AG09319 (cell line): ENCODE measurements at regions not wholly inside any gene's neighbourhood (a gene's known extent, or its start where the extent isn't known, plus 50 kb on each side); places are given as distances from the start of the nearest gene placed in this dataset.

Source experiments
- DNase-seq: peaks from one replicate; pipeline ENCODE4 v3.0.0-alpha.2; 2010; ENCODE audit warnings: low read depth; ENCODE audit errors: extremely low read depth
- TF ChIP-seq, protein P1 (sequence below): IDR thresholded peaks from 2 replicates; pipeline ENCODE4 v1.5.1; 2011; ENCODE audit warnings: low read depth, mild to moderate bottlenecking, inconsistent platforms, low read length, moderate library complexity

DNA sequence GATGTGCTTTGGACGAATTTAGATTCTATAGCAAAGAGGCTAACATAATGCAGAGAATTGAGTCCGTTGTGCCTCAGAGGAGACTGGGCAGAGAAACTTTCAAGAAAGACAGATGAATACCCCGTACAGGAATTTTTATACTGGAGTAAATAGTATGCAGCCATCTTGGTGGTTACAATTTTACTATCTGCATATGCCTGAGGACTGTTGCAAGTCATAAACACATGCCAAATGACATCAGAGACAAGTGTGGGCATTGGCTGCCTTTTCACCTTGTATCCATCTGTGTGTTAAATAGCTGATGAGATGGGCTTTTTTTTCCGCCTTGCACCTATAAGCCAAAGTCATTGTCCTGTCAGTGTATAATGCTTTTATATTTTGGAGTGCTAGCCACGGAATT lies 267.5 kb upstream of the SP4 start:
- DNase-seq: no peak
- TF ChIP-seq, protein P1, sequence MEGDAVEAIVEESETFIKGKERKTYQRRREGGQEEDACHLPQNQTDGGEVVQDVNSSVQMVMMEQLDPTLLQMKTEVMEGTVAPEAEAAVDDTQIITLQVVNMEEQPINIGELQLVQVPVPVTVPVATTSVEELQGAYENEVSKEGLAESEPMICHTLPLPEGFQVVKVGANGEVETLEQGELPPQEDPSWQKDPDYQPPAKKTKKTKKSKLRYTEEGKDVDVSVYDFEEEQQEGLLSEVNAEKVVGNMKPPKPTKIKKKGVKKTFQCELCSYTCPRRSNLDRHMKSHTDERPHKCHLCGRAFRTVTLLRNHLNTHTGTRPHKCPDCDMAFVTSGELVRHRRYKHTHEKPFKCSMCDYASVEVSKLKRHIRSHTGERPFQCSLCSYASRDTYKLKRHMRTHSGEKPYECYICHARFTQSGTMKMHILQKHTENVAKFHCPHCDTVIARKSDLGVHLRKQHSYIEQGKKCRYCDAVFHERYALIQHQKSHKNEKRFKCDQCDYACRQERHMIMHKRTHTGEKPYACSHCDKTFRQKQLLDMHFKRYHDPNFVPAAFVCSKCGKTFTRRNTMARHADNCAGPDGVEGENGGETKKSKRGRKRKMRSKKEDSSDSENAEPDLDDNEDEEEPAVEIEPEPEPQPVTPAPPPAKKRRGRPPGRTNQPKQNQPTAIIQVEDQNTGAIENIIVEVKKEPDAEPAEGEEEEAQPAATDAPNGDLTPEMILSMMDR: no peak

DNA sequence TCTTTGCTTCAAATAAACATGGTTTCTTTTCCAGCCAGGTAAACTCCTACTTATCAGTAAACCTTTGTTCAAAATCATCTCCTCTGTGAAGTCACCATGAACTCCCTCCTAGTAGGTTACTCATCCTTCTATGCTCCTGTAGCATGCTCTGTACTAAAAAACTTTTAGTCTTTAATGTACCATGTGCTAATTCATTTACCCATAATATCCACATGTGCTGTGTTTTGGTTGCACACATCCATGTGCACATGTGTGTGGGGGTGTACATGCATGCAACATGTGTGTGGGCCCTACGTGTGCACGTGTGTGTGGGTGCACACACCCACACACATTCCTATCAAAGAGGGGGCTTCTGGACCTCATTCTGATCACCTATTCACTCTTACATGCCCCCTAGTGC lies 259.9 kb upstream of the SP4 start:
- no peak for DNase-seq
- TF ChIP-seq, protein P1: no peak

DNA sequence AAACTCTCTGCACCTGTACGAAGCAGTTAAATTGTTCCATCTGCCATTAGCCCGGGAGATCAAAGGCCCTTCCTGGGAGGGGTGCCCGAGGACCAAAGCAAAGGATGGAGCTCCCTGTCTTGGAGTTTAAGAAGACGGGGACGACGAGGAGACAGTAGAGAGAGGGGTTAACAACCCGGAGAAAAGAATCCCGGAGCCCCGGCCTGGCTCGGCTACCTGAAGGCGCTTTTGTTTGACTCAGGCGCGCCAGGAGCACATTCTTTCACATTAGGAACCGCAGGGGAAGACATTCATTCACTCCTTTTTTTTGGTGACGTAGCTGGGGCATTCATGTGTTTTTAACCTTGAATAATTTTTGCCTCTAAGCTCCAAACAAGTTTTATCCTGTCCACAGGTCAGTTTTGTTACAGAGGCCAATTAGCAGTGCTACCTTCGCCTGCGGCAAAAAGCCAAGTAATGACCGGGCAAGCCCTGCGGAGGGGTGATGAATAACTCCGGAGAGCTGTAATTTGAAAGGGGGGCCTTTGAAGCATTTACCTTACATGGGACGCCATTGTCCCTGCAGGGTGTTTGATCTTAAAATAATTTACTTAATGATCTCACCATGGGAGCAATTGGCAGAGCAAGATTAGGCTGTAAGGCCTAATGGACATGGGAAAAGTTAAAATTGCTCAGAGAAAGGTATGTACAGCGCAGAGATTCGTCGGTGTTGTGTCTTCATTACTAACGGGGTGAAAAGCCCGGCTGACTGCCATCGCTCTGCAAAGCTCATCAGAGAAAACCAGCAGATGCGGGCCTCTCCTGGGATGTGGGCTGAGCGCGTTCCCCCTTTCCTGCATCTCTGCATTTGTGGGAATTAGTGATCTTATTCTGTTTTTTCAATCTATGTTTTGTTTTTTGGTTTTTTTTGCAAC lies 258.0 kb upstream of the SP4 start:
- TF ChIP-seq, protein P1: no peak
- DNase-seq: no peak

DNA sequence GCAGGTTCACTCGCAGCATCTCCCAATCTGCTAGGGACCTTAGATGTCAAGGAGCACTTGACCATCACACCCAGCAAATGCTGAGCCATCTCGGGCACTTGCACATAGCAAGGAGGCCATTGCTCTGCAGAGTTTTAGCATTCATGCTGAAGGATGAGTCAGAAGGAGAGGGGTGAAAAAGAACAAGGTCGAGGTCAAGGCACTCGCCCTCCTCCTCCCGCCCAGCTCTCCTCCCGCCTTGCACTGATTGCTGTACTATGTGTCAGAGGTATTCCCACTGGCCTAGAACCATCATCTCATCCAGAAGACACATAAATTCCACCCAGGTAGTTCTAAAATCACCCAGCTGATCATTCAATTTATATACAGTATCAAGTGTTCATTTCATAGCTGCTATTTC lies 255.1 kb upstream of the SP4 start:
- no peak for DNase-seq

DNA sequence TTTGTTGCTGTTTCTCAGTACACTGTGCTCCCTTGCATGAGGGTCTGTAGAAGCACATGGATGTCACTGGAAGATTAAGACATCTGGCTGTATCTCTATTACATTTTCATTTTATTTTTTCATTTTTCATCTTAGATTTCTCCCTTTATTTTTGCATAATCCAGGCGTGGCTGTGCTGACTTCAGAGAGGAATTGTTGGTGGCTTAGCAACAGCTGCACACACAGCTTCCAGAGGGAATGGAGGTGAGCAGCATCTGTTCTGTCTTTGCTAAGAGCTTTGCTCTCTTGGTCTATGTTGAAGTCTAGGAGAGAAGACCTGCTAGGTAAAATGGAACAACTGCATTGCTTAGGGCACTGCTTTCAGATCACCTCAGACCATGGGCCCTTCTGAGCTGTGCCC lies 254.4 kb upstream of the SP4 start:
- TF ChIP-seq, protein P1: no peak
- no peak for DNase-seq

More for the DNA sequence above, 255.1 kb upstream of the SP4 start:
- TF ChIP-seq, protein P1: no peak

DNA sequence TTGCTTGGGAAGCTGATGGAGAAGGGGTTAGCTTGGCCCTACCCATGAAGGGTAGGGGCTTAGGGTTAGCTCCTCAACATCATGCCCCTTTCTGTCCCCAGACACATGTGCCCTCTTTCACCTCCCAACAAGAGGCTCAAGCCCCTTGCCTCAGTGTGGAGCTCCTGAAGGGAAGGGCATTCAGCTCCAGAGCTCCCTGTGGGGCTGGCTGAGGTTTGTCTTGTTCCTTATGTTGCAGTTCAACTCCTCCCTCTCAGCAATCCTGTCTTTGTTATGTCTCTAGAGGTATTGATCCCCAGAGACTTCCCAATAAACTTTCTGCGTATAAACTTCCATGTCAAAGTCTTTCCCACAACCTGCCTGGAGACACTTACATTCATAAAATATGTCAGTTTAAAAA lies 252.2 kb upstream of the SP4 start:
- TF ChIP-seq, protein P1: no peak
- no peak for DNase-seq

DNA sequence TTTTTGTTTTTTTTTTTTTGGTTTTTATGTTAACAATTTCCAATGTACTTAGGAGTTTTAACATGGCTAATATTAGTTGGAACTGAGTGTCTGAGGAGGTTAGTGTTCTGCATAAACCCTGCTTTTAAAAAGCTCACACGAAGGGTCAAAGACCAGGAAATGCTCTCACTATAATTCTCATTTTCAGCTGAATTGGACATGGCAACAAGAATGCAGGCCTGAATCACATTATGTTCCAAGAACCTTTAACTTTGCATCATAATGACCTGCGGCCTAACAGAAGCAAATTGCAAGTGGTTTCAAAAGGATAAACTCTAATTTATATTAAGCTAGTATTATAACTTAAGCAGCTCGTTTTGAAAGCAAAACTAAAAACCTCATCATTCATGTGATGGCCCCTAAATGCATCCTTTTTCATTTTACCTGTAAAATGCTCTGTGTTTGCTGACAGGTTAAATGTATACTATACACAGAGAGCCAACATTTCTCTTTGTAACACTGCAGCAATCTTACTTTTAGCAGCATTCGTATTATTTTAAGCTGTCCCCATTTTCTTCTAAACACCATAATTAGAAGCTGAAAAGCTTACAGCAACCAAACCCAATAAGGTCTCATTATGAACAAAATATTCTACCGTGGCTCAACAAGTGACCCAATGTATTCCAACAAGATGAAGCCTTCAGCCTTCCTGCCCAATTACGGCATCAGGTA lies 242.8 kb upstream of the SP4 start:
- TF ChIP-seq, protein P1: no peak

More for the DNA sequence above, 242.8 kb upstream of the SP4 start:
- DNase-seq: no peak
